Tibial artery (tissue), 4 donors: ENCODE measurements at regions not wholly inside any gene's neighbourhood (a gene's known extent, or its start where the extent isn't known, plus 50 kb on each side); places are given as distances from the start of the nearest gene placed in this dataset.

Experiments
- DNase-seq, 2 donors: peaks; one replicate each; pipeline ENCODE4 v3.0.0-alpha.2; 2019
- H3K27ac ChIP-seq, 2 donors: fragments of 200-600 bp; sonication (generic) in 1 of 2; 1 replicate in 1 of 2; 2 replicates in 1 of 2; pipeline ENCODE4 v1.5.1; 2018 to 2019; ENCODE audit warnings: mild to moderate bottlenecking in 1 of 2
- H3K27me3 ChIP-seq, 2 donors: fragments of 200-600 bp; sonication (generic) in 1 of 2; one replicate each; pipeline versions ENCODE4 v1.5.1 to v1.6.0; 2016 to 2019
- H3K36me3 ChIP-seq, 3 donors: fragments of 200-600 bp; sonication (generic) in 2 of 3; one replicate each; pipeline ENCODE4 v1.5.1; 2016 to 2019; ENCODE audit warnings: mild to moderate bottlenecking in 2 of 3
- H3K4me1 ChIP-seq, 4 donors: fragments of 200-600 bp; sonication (generic) in 2 of 4; 1 replicate in 3 of 4; 2 replicates in 1 of 4; pipeline ENCODE4 v1.5.1; 2016 to 2019
- H3K4me3 ChIP-seq, 2 donors: fragments of 200-600 bp; sonication (generic) in 1 of 2; 1 replicate in 1 of 2; 2 replicates in 1 of 2; pipeline ENCODE4 v1.5.1; 2018 to 2019; ENCODE audit warnings: mild to moderate bottlenecking in 2 of 2
- H3K9me3 ChIP-seq, 3 donors: fragments of 200-600 bp; sonication (generic) in 1 of 3; one replicate each; pipeline ENCODE4 v1.5.1; 2016 to 2019
- CTCF ChIP-seq, 2 experiments: fragments of 200-600 bp in 1 of 2; fragments of 450-650 bp in 1 of 2; IDR thresholded peaks; one replicate each; pipeline ENCODE4 v1.5.1; 2017 to 2019; ENCODE audit warnings: antibody characterized with exemption in 2 of 2, mild to moderate bottlenecking in 1 of 2, moderate library complexity in 1 of 2
- intact Hi-C: fragments of 100-400 bp; cut with DNase I; formaldehyde crosslinking; loops from one replicate; pipeline ENCODE4 v1.15.0; 2023; ENCODE audit warnings: low total_unique reads

- no peaks in the 10 kb centered on the region for H3K36me3 ChIP-seq
- H3K9me3 ChIP-seq, result no peaks in the 10 kb centered on the region
- no peak for TF ChIP-seq CTCF (IDR thresholded peaks at IDR 0.05)
- no peak overlapping the region for H3K27ac ChIP-seq
- intact Hi-C loops, result no loop called here
- no peak for DNase-seq
- H3K4me3 ChIP-seq, result no peak overlapping the region
- H3K4me1 ChIP-seq, result no peaks in the 10 kb centered on the region
- H3K27me3 ChIP-seq, result no peaks in the 10 kb centered on the region
These were observed 58.2 kb upstream of the FOXD3 start for GRCh38 chr1:63264161-63264560.

- intact Hi-C loops, result no loop called here
- no peak overlapping the region for H3K27ac ChIP-seq
- H3K9me3 ChIP-seq, result no peaks in the 10 kb centered on the region
- H3K36me3 ChIP-seq, result no peaks in the 10 kb centered on the region
- no peaks in the 10 kb centered on the region for H3K27me3 ChIP-seq
- no peak for DNase-seq
- H3K4me1 ChIP-seq, result no peaks in the 10 kb centered on the region
- TF ChIP-seq CTCF (IDR thresholded peaks at IDR 0.05), result no peak
- no peak overlapping the region for H3K4me3 ChIP-seq
These were observed 55.5 kb upstream of the FOXD3 start for GRCh38 chr1:63266857-63267256.

- intact Hi-C loops, result no loop called here
- no peak overlapping the region for H3K27ac ChIP-seq
- no peak overlapping the region for H3K4me3 ChIP-seq
- H3K27me3 ChIP-seq, result no peaks in the 10 kb centered on the region
- H3K36me3 ChIP-seq, result no peaks in the 10 kb centered on the region
- no peaks in the 10 kb centered on the region for H3K4me1 ChIP-seq
- no peaks in the 10 kb centered on the region for H3K9me3 ChIP-seq
- TF ChIP-seq CTCF (IDR thresholded peaks at IDR 0.05), result no peak
- no peak for DNase-seq
These were observed 53.5 kb upstream of the FOXD3 start for GRCh38 chr1:63268876-63269275.

GRCh38 chr1:63269571-63269970 is 52.8 kb upstream of the FOXD3 start:
- intact Hi-C loops, result no loop called here
- no peaks in the 10 kb centered on the region for H3K9me3 ChIP-seq
- no peak overlapping the region for H3K27ac ChIP-seq
- H3K27me3 ChIP-seq, result no peaks in the 10 kb centered on the region
- no peaks in the 10 kb centered on the region for H3K36me3 ChIP-seq
- no peak for DNase-seq
- no peaks in the 10 kb centered on the region for H3K4me1 ChIP-seq
- H3K4me3 ChIP-seq, result no peak overlapping the region
- TF ChIP-seq CTCF (IDR thresholded peaks at IDR 0.05), result no peak
